HG03095 (cell line): ENCODE measurements at regions not wholly inside any gene's neighbourhood (a gene's known extent, or its start where the extent isn't known, plus 50 kb on each side); places are given as distances from the start of the nearest gene placed in this dataset.
"Not testable (repeated sequence)": the region's sequence is repeated elsewhere in the genome, so short reads cannot be mapped to it uniquely, and the experiment has no call there.

Experiments
- ATAC-seq: cut with Tn5 transposase; IDR thresholded peaks from one replicate; pipeline ENCODE4 v1.9.1; 2021; ENCODE audit warnings: moderate library complexity; ENCODE audit not compliant: unreplicated experiment

GRCh38 chr16:75971334-75971733, 245.0 kb upstream of the CPHXL start:
- ATAC-seq, result no peak

GRCh38 chr16:75983296-75983695, 257.0 kb upstream of the CPHXL start:
- no peak for ATAC-seq

- ATAC-seq, result no peak
These were observed 257.6 kb upstream of the CPHXL start for GRCh38 chr16:75983741-75984381.

GRCh38 chr16:75987323-75987722, 261.0 kb upstream of the CPHXL start:
- ATAC-seq, result no peak

GRCh38 chr16:75996491-75996890, 270.2 kb upstream of the CPHXL start:
- no peak for ATAC-seq

GRCh38 chr16:75997606-75998005, 271.3 kb upstream of the CPHXL start:
- ATAC-seq, result no peak

GRCh38 chr16:76007645-76008044, 269.6 kb upstream of the CNTNAP4 start:
- ATAC-seq, result no peak

- ATAC-seq, result no peak
These were observed 253.4 kb upstream of the CNTNAP4 start for GRCh38 chr16:76023835-76024234.

GRCh38 chr16:76035689-76036088, 241.5 kb upstream of the CNTNAP4 start:
- no peak for ATAC-seq

GRCh38 chr16:76038097-76038496, 239.1 kb upstream of the CNTNAP4 start:
- no peak for ATAC-seq

GRCh38 chr16:76052725-76053124, 224.5 kb upstream of the CNTNAP4 start:
- ATAC-seq, result no peak

GRCh38 chr16:76059186-76059585, 218.0 kb upstream of the CNTNAP4 start:
- ATAC-seq, result no peak

GRCh38 chr16:76059701-76060100, 217.5 kb upstream of the CNTNAP4 start:
- ATAC-seq, result no peak

GRCh38 chr16:76071690-76072089, 205.5 kb upstream of the CNTNAP4 start:
- ATAC-seq, result no peak

- ATAC-seq, result no peak
These were observed 195.2 kb upstream of the CNTNAP4 start for GRCh38 chr16:76081967-76082366.

- ATAC-seq, result no peak
These were observed 170.6 kb upstream of the CNTNAP4 start for GRCh38 chr16:76106647-76107046.

- no peak for ATAC-seq
These were observed 168.7 kb upstream of the CNTNAP4 start for GRCh38 chr16:76108460-76108859.

- ATAC-seq, result no peak
These were observed 162.5 kb upstream of the CNTNAP4 start for GRCh38 chr16:76114681-76115080.

GRCh38 chr16:76118344-76118743, 158.9 kb upstream of the CNTNAP4 start:
- ATAC-seq, result no peak

- ATAC-seq, result no peak
These were observed 155.6 kb upstream of the CNTNAP4 start for GRCh38 chr16:76121636-76122035.

- no peak for ATAC-seq
These were observed 153.2 kb upstream of the CNTNAP4 start for GRCh38 chr16:76123966-76124365.

GRCh38 chr16:76125871-76126270, 151.3 kb upstream of the CNTNAP4 start:
- ATAC-seq, result no peak

GRCh38 chr16:76138056-76138455, 139.1 kb upstream of the CNTNAP4 start:
- not testable (repeated sequence) for ATAC-seq
